ENCODE measurements at regions not wholly inside any gene's neighbourhood (a gene's known extent, or its start where the extent isn't known, plus 50 kb on each side); places are given as distances from the start of the nearest gene placed in this dataset.

DNA sequence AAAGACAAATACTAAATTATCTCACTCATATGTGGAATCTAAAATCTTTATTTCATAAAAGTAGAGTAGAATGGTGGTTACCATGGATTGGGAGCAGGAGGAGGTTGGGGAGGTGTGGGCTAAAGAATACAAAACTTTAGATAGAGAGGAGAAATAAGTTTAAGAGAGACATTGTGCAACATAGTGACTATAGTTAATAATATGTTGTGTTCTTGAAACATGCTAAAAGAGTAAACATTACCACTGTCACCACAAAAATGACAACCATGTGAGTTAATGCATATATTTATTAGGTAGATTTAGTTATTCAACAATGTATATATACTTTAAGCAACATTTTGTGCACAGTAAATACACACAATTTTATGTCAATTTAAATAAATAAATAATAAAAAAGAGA lies 128.5 kb upstream of the COL3A1 start:
- intact Hi-C loops (cut with DNase I) = no loop called here
- no peak for DNase-seq

DNA sequence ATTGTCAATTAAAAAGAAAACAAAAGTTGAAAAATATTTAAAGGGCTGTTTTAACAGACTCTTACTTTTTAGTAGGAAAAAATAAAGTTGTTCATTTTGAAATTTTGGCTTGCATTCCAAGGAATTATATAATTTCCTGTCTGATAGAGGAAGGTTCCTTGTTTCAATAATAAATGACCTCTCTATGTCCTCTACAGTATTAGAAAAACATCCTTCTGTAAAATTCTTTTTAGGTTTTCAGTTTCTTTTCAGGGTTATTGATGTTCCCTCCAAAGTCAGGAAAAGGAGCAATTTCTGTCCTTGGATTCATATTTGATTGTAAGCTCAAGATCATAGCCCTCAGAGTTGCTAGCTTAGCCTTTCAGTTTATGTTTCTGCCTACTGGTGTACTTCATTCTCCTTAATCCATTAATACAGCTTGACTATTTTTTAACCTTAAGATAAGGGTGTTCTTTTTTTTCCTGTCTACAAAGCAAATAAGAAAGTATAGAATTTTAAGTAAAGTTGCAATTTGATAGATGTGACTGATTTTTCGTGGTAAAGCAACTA lies 125.2 kb upstream of the COL3A1 start:
- DNase-seq = no peak
- intact Hi-C loops (cut with DNase I) = no loop called here

DNA sequence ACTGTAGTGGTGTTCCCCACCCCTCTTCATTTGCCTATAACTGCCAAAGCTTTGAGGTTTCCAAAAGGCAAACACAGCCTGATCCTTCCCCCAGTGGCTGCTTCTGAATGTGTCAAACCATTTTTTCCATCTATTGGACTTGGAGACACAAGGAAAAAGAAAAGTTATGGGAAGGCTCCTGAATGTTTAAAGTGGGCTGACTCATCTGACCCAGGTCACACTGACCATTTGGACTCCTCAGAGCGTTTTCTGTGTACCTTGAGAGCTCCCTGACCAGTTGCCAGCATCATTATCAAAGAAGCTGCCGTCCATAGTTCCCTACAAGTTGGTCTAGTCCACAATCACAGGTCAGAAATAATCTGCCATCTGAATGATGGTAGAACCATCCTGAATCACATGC lies 123.4 kb upstream of the COL3A1 start:
- intact Hi-C loops (cut with DNase I) = no loop called here
- DNase-seq = no peak

DNA sequence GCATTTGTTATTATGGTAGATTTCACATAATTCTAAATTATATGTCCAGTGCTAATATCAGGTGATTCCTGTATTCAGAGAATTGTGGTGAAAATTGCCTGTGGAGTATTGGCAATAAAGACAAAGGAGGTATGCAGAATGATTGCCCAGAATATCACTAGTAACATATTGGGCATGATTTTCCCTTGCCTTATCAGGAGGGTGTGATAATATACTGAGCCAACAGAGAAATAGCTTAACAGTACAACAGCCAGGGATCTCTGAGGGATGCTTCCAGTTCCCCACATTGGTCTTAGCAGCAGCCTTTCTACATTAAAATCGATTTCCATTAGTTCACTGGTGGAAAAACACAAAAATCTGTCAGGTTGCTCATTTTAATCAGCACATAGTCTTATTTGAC lies 122.9 kb upstream of the COL3A1 start:
- intact Hi-C loops (cut with DNase I) = no loop called here
- no peak for DNase-seq

DNA sequence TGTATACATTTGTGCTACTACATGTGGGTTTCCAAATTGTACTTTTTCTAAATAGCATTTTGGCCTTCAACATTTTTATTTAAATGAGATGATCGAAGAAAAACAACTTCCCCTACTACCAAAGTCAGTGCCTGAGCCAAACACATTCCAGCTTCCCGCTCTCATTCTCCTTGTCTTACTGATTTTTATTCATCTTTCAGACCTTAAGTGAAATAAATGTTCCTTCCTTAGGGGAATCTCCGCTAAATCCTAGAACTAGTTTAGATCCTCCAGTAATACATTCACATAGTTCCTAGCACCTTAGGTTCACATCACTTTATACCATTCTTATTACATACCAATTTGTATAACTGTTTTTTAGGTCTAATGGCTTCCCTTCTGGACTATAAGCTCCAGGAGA lies 122.3 kb upstream of the COL3A1 start:
- intact Hi-C loops (cut with DNase I) = no loop called here
- DNase-seq = no peak

DNA sequence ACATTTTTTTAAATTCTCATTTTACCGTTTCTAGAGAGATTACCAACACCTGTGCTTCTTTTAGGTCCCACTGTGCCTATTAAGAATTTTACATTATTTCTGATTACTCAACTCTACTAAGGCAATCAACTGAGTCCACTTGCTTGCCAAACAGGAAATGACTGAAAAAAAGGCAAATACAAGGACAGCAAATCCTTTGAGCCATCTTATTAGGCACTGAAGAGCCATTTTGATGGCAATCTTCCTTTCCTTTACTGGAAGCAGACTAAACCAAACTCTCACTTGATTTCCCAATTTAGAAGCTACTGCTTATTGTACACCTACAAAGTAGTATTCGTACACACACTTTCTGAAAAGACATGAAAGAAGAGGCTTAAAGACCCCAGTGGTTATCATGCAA lies 121.4 kb upstream of the COL3A1 start:
- intact Hi-C loops (cut with DNase I) = no loop called here
- no peak for DNase-seq

DNA sequence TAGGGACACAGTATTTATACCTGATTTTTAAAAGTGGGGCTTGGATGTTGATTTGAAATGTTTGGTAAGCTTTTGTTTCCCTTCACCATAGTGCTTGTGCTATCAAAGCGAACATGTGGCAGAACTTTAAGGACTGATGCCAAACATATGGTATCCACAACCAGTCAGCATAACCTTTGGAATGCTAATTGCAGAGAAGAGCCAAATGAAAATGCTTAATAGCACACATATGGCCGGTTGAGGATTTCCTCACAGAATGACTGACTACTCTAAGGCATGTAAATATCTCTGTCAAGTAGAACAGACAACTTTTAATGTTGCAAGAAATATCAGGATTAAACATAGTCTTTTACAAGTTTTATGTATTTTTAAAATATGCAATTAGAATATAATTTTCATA lies 120.9 kb upstream of the COL3A1 start:
- no peak for DNase-seq
- intact Hi-C loops (cut with DNase I) = no loop called here

DNA sequence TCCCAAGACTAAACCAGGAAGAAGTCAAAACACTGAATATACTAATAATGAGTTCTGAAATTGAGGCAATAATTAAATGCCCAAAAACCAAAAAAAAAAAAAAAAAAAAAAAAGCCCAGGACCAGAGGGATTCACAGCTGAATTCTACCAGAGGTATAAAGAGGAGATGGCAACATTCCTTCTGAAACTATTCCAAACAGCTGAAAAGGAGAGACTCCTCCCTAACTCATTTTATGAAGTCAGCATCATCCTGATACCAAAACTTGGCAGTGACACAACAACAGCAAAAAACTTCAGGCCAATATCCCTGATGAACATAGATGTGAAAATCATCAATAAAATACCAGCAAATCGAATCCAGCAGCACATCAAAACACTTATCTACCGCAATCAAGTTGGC lies 108.5 kb upstream of the COL3A1 start:
- intact Hi-C loops (cut with DNase I) = no loop called here
- DNase-seq = no peak

DNA sequence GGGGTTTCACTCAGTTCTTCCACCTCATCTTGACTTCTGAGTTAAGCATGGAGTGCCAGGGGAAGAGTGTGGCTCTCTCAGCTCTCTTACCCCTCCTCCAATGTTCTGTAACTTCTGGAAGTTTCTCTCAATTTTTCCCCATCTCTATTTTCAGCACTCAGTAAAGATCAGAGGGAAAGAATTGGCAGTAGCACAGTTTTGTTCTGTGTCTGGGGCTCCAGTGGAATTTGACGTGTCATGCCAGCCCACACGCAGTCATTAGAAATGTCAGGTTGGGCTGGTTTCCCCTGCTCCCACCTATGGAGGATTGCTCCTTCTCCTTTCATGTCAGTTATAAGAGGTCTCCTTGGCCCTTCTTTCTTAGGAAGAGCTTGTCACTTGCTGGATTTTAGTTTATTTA lies 104.6 kb upstream of the COL3A1 start:
- DNase-seq = no peak
- intact Hi-C loops (cut with DNase I) = no loop called here

DNA sequence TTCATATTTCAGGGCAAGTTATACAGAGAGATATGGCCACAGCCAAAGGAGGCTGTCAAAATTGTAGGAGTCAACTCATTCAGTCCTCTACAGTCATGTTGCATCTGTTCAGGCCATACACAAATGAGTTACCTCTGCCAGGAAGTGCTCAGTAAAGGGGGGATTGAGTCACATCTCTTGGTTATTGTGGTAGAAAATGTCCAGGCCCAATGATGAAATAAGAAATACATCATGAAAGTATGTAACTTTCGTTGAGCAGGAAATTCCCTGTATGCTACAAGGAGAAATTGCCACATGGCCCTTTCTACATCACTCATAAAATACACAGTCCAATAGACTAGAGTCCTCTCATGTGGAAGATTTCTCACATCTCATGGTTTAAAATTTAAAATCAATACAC lies 103.9 kb upstream of the COL3A1 start:
- DNase-seq = no peak
- intact Hi-C loops (cut with DNase I) = no loop called here

DNA sequence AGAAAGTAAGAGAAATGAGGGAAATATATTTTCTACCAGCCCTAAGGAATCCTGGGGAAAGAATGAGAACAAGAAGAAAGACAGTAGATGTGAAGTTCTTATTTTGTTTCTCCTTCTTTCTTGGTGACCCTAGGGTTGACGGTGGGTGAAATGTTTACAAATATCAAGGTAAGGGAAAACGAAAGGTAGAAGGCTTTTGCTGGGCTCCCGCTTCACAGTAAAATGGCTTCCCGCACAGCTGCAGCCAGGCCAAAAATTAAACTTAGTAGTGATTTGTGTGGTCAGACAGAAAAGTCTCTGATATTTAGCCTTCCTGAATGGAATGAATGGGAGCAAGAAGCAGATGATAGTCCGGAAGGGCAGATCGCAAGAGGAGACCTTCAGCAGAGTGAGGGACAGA lies 99.1 kb upstream of the COL3A1 start:
- no peak for DNase-seq
- intact Hi-C loops (cut with DNase I) = no loop called here

DNA sequence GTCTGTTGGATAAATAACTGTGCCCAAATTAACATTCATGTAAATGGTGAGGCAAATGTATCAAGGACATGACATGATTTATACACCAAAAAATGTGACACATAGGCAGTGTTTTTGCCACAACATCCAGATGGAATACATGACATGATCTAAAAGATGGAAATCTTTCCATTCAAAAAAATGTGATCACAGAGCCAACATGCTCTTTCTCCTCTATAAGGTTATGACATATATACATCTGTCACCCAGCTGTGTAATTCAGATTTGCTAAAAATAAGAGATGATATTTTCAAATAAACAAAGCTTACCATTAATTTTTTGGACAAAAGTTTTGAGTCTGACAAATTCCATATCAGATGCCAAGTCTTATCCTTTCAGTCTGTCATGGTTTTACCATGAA lies 95.5 kb upstream of the COL3A1 start:
- intact Hi-C loops (cut with DNase I) = no loop called here
- DNase-seq = no peak

DNA sequence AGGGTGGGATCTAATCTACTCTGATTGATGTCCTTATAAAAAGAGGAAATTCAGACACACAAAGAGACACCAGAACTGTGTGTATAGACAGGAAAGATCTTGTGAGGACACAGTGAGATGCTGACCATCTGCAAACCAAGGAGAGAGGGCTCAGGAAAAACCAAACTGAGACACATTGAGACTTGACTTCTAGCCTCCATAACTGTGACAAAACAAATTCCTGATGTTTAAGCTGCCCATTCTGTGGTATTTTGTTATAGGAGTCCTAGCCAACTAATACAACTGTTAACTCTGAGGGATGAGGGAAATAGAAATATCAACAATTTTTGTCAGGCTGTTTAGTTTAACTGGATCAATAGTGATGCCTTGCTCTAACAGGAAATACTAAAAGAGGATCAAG lies 93.4 kb upstream of the COL3A1 start:
- DNase-seq = no peak
- intact Hi-C loops (cut with DNase I) = no loop called here

DNA sequence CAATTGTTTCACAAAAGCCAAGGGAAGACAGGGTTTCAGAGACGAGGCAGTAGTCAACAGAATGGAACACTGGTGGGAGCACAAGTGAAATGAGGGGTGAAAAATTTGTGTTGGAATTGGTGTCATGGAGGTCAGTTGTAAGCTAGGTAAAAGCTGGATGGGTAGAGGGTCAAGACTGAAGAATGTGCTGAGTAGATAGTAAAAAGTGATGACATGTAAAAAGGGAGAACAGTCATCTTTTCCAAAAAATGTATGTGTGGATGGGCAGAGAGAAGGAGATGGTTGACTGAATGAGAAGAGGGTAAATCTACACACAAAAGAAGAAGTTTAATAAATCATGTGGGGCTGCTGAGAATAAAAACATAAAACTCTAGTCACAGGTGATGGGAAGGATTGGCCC lies 92.7 kb upstream of the COL3A1 start:
- intact Hi-C loops (cut with DNase I) = no loop called here
- no peak for DNase-seq

DNA sequence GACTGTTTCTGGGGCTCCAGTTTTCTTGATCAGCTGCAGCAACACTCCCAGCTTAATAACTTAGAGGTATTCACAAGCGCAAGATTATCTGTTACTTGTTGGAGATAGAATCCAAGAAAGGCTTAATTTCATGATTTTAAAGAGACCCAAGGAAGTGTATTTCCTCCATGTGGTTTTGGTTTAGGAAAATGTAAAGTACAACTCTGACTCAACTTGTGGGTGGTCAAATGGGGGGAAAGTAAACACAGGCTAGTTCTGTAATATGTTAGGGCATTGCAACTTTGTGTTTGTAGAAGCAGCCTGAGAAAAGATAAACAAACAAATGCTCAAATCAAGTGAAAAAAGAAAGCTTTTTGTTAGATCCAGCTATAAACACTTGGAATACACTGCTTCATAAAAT lies 90.1 kb upstream of the COL3A1 start:
- intact Hi-C loops (cut with DNase I) = no loop called here
- no peak for DNase-seq

DNA sequence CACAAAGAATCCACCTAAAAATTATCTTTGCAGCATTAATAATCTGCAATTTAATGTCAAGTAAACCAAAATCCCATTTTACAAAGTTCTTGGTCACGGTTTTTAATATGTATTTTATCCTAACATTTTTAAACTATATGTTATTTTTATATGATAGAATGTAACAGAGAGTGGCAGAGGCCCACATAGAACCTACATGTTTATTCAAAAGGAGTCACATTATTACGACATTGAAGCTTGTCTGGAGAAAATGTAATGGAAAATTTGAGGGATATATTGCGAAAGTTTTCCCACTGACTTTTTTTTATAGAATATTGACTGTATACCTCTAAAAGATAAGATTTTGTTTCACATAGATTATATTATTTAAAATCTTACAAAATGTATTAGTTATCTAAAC lies 89.7 kb upstream of the COL3A1 start:
- intact Hi-C loops (cut with DNase I) = no loop called here

DNA sequence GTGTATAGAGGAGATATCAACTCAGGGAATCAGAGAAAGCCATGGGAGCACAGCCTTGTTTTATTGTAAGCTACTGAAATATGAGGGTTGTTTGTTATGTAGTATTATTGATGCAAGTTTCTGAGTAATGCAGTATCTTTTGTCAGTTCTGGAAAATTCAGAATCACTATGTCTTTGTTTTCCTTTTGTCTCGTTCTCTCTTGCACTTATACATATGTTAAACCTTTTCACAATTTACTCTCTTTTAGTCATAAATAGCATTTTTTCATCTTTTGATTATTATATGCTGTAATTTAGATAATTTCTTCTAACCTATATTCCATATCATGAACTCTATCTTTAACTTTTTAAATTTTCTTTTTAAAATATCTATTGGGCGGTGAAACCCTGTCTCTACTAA lies 85.0 kb upstream of the COL3A1 start:
- intact Hi-C loops (cut with DNase I) = no loop called here

More for the DNA sequence above, 89.7 kb upstream of the COL3A1 start:
- DNase-seq = no peak

DNA sequence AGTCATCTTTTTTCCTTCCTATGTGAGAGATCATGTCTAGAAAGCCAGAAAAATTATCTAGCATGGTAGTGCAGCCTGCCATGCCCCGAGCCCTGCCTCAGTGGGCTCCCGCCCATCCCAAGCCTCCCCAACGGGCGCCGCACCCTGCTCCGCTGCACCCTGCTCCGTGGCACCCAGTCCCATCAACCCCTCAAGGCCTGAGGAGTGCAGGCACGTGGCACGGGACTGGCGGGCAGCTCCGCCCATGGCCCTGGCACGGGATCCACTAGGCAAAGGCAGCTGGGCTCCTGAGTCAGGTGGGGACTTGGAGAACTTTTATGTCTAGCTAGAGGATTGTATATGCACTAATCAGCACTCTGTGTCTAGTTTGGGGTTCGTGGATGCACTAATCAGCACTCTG lies 83.4 kb upstream of the COL3A1 start:
- peak in 1 of 10 donors; percentile 68 for DNase-seq
- intact Hi-C loops (cut with DNase I) = no loop called here

More for the DNA sequence above, 85.0 kb upstream of the COL3A1 start:
- DNase-seq = no peak

DNA sequence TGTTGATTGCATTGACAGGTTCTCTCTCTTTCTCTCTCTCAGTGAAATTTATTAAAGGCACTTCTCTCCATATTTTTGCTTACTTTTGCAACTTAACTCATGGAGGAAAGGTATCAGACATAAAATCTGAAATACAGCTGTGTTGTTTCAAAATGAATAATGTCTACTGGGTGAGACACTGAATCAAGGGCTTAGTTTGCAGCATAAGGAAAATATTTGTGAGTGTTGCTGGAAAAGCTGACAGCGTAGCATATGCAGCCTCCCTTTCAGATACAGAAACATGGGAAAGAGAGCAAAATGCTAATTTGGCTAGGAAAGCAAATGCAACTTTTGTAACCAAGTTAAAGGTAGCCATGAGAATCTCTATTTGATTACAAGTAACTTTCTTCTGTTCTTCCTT lies 81.5 kb upstream of the COL3A1 start:
- no peak for DNase-seq
- intact Hi-C loops (cut with DNase I) = no loop called here

DNA sequence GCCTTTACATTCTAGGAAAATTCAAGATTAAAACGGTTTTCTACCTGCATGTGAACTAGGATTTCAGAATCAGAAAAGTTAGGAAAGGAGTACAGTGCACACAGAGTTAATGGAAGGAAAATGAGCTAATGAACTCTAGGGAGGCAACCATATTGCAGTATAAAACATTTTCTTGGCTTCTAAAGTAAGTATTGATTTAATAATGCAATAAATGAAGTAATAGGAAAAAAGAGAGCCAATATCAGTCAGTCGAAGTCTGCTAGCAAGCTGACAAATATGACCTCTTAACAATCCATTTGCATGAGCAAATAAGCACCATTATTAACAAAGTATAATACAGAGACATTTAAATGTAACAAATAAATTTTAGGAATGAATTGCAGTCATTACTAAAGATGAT lies 80.2 kb upstream of the COL3A1 start:
- intact Hi-C loops (cut with DNase I) = no loop called here
- no peak for DNase-seq

DNA sequence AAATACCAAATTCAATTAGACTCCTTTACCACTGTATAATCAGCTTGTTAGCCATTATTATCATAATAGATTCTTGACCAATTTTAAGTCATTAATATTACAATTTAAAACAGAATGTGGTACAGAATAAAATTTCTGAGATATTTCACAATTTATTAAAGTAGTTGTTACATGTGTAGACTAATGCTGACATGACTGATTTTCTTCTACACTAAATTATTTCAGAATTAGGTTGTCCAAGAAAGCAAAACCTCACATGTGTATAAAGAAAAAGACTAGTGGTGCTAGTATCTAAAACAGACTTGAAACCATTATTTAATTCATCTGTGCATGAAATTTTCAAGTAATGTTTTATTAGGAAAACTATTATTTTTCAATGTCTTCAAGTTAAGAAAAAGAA lies 79.2 kb upstream of the COL3A1 start:
- DNase-seq = no peak
- intact Hi-C loops (cut with DNase I) = no loop called here

DNA sequence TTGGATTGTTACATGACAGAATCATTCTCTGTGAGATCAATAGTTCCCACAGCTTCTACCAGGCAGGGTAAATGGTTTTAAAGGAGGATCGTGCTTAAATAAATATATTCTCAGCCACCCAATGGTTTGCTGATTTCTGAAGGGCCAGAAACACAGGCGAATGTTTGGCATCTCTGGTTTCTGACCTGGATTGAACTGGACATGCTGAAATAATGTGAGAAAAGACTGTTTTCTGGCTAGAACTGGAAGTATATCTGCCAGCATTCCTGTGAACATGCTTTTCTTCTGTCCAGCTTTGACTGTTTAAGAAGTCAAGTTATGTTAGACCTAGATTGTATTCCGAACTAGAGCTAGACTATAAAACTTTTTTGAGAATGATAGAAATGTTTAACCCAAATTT lies 77.1 kb upstream of the COL3A1 start:
- DNase-seq = no peak
- intact Hi-C loops (cut with DNase I) = no loop called here

DNA sequence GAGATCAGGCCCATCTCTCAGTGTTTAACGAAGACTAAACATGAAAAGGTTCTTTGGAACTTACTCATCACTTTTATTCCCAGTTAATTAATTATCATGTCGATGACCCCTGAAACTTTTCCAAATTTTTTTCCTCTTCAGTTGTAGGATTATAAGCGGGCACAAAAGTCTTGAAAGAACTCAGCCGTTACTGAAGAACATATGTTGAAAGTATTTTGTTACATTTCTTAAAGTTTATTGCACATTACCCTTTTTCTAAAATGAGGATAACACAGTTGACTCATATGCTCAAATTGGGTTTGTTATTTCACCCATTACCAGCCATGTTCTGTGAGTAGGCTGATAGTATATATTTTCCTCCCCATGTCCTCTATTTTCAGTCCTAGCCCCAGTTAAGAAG lies 75.9 kb upstream of the COL3A1 start:
- no peak for DNase-seq
- intact Hi-C loops (cut with DNase I) = no loop called here
